ENCODE measurements at regions not wholly inside any gene's neighbourhood (a gene's known extent, or its start where the extent isn't known, plus 50 kb on each side); places are given as distances from the start of the nearest gene placed in this dataset.
"Not testable (repeated sequence)": the region's sequence is repeated elsewhere in the genome, so short reads cannot be mapped to it uniquely, and the experiment has no call there.

- Histone ChIP-seq H3K4me2 (ENCODE audit: extremely low read depth, insufficient read depth, low read length) (no peak overlapping the region), H3K4me1 (ENCODE audit: control insufficient read depth, extremely low read depth, insufficient read depth, low read length) (no peaks in the 10 kb centered on the region), H3K27me3 (ENCODE audit: control insufficient read depth, insufficient read depth, low read length) (no peaks in the 10 kb centered on the region), H4K20me1 (ENCODE audit: control insufficient read depth, extremely low read depth, insufficient read depth, low read length) (no peaks in the 10 kb centered on the region), H3K9ac (ENCODE audit: insufficient read depth, low read length) (no peak overlapping the region), H3K4me3 (replicated peaks in 1 of 4; ENCODE audit: control extremely low read depth in 1 of 4, insufficient read depth in 1 of 4, low read depth in 3 of 4, low read length in 4 of 4) (no peak overlapping the region), H3K9me3 (ENCODE audit: control insufficient read depth, insufficient read depth, low read depth, low read length) (no peaks in the 10 kb centered on the region), H3K36me3 (ENCODE audit: control insufficient read depth, insufficient read depth, low read length) (no peaks in the 10 kb centered on the region), H3K27ac (ENCODE audit: insufficient read depth, low read length) (no peak overlapping the region), H2AFZ (ENCODE audit: low read length) (no peak overlapping the region), H3K79me2 (ENCODE audit: control insufficient read depth, insufficient read depth, low read length) (no peaks in the 10 kb centered on the region)
- TF ChIP-seq CTCF (conservative IDR thresholded peaks at IDR 0.05 in 1 of 2, IDR thresholded peaks at IDR 0.05 in 1 of 2; ENCODE audit: low read depth in 1 of 2, low read length in 2 of 2) (no peak), EZH2 (IDR thresholded peaks at IDR 0.05; ENCODE audit: low read length, missing control alignments) (no peak)
- DNase-seq (ENCODE audit: low read depth in 2 of 2): no peak
Observed at GRCh38 chr5:26326153-26326759, 712.1 kb downstream of the CDH9 start.

GRCh38 chr5:26325432-26325831 is 713.0 kb downstream of the CDH9 start:
- not testable (repeated sequence) for H3K27me3 ChIP-seq (ENCODE audit: control insufficient read depth, insufficient read depth, low read length); H3K27ac ChIP-seq (ENCODE audit: insufficient read depth, low read length); H3K36me3 ChIP-seq (ENCODE audit: control insufficient read depth, insufficient read depth, low read length); H2AFZ ChIP-seq (ENCODE audit: low read length); H3K9ac ChIP-seq (ENCODE audit: insufficient read depth, low read length); H3K9me3 ChIP-seq (ENCODE audit: control insufficient read depth, insufficient read depth, low read depth, low read length); H3K4me1 ChIP-seq (ENCODE audit: control insufficient read depth, extremely low read depth, insufficient read depth, low read length); DNase-seq (ENCODE audit: low read depth in 2 of 2); H4K20me1 ChIP-seq (ENCODE audit: control insufficient read depth, extremely low read depth, insufficient read depth, low read length); H3K79me2 ChIP-seq (ENCODE audit: control insufficient read depth, insufficient read depth, low read length); H3K4me2 ChIP-seq (ENCODE audit: extremely low read depth, insufficient read depth, low read length); H3K4me3 ChIP-seq (replicated peaks in 1 of 4; ENCODE audit: control extremely low read depth in 1 of 4, insufficient read depth in 1 of 4, low read depth in 3 of 4, low read length in 4 of 4)

GRCh38 chr5:26324273-26324895 is 714.0 kb downstream of the CDH9 start:
- H3K79me2 ChIP-seq (ENCODE audit: control insufficient read depth, insufficient read depth, low read length); H2AFZ ChIP-seq (ENCODE audit: low read length); DNase-seq (ENCODE audit: low read depth in 2 of 2); H3K9ac ChIP-seq (ENCODE audit: insufficient read depth, low read length); H4K20me1 ChIP-seq (ENCODE audit: control insufficient read depth, extremely low read depth, insufficient read depth, low read length); H3K27me3 ChIP-seq (ENCODE audit: control insufficient read depth, insufficient read depth, low read length); H3K36me3 ChIP-seq (ENCODE audit: control insufficient read depth, insufficient read depth, low read length); H3K4me1 ChIP-seq (ENCODE audit: control insufficient read depth, extremely low read depth, insufficient read depth, low read length); H3K4me2 ChIP-seq (ENCODE audit: extremely low read depth, insufficient read depth, low read length); H3K27ac ChIP-seq (ENCODE audit: insufficient read depth, low read length); H3K9me3 ChIP-seq (ENCODE audit: control insufficient read depth, insufficient read depth, low read depth, low read length); H3K4me3 ChIP-seq (replicated peaks in 1 of 4; ENCODE audit: control extremely low read depth in 1 of 4, insufficient read depth in 1 of 4, low read depth in 3 of 4, low read length in 4 of 4): not testable (repeated sequence)

- no peak for TF ChIP-seq CTCF (conservative IDR thresholded peaks at IDR 0.05 in 1 of 2, IDR thresholded peaks at IDR 0.05 in 1 of 2; ENCODE audit: low read depth in 1 of 2, low read length in 2 of 2)
- TF ChIP-seq EZH2 (IDR thresholded peaks at IDR 0.05; ENCODE audit: low read length, missing control alignments): no peak
Observed at GRCh38 chr5:26323794-26324193, 714.6 kb downstream of the CDH9 start.

More at GRCh38 chr5:26323794-26324193, 714.6 kb downstream of the CDH9 start:
- H3K4me3 ChIP-seq (replicated peaks in 1 of 4; ENCODE audit: control extremely low read depth in 1 of 4, insufficient read depth in 1 of 4, low read depth in 3 of 4, low read length in 4 of 4): no peak overlapping the region
- DNase-seq (ENCODE audit: low read depth in 2 of 2): no peak
- H2AFZ ChIP-seq (ENCODE audit: low read length): no peak overlapping the region
- H3K4me1 ChIP-seq (ENCODE audit: control insufficient read depth, extremely low read depth, insufficient read depth, low read length): no peaks in the 10 kb centered on the region
- no peaks in the 10 kb centered on the region for H3K79me2 ChIP-seq (ENCODE audit: control insufficient read depth, insufficient read depth, low read length)
- no peaks in the 10 kb centered on the region for H3K27me3 ChIP-seq (ENCODE audit: control insufficient read depth, insufficient read depth, low read length)
- no peaks in the 10 kb centered on the region for H3K36me3 ChIP-seq (ENCODE audit: control insufficient read depth, insufficient read depth, low read length)
- no peak overlapping the region for H3K9ac ChIP-seq (ENCODE audit: insufficient read depth, low read length)
- H3K9me3 ChIP-seq (ENCODE audit: control insufficient read depth, insufficient read depth, low read depth, low read length): no peaks in the 10 kb centered on the region
- H3K4me2 ChIP-seq (ENCODE audit: extremely low read depth, insufficient read depth, low read length): no peak overlapping the region
- H3K27ac ChIP-seq (ENCODE audit: insufficient read depth, low read length): no peak overlapping the region
- no peaks in the 10 kb centered on the region for H4K20me1 ChIP-seq (ENCODE audit: control insufficient read depth, extremely low read depth, insufficient read depth, low read length)
